ENCODE measurements at regions not wholly inside any gene's neighbourhood (a gene's known extent, or its start where the extent isn't known, plus 50 kb on each side); places are given as distances from the start of the nearest gene placed in this dataset.
A peak's percentile ranks its signal among the peaks of the same experiment; 100 is the strongest.

DNA sequence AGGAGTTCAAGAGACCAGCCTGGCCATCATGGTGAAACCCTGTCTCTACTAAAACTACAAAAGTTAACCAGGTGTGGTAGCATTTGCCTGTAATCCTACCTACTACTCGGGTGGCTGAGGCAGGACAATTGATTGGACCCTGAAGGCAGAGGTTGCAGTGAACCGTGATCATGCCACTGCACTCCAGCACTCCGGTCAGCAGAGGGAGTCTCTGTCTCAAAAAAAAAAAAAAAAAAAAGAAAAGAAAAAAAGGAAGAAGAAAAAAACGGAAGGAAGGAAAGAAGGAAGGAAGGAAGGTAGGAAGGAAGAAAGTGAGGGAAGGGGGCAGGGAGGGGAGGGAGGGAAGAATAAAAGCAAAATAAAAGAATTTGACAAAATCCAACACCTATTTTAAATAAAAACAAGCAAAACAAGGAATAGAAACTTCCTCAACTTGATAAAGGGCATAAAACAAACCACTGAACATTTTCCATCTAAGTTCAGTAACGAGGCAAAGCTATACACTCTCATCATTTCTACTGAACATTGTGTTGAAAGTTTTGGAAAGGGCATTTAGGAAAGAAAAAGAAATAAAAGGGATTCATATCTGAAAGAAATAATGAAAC lies 411.6 kb upstream of the SLITRK5 start:
- TF ChIP-seq, protein P1, sequence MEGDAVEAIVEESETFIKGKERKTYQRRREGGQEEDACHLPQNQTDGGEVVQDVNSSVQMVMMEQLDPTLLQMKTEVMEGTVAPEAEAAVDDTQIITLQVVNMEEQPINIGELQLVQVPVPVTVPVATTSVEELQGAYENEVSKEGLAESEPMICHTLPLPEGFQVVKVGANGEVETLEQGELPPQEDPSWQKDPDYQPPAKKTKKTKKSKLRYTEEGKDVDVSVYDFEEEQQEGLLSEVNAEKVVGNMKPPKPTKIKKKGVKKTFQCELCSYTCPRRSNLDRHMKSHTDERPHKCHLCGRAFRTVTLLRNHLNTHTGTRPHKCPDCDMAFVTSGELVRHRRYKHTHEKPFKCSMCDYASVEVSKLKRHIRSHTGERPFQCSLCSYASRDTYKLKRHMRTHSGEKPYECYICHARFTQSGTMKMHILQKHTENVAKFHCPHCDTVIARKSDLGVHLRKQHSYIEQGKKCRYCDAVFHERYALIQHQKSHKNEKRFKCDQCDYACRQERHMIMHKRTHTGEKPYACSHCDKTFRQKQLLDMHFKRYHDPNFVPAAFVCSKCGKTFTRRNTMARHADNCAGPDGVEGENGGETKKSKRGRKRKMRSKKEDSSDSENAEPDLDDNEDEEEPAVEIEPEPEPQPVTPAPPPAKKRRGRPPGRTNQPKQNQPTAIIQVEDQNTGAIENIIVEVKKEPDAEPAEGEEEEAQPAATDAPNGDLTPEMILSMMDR (optimal IDR thresholded peaks at IDR 0.05 in 1 of 3, IDR thresholded peaks at IDR 0.05 in 1 of 3, conservative IDR thresholded peaks at IDR 0.05 in 1 of 3; ENCODE audit: extremely low read depth in 1 of 3, insufficient read depth in 2 of 3, low read length in 3 of 3): peak in 2 of 3 experiments; percentile 45 to 51
- no peak for TF ChIP-seq EZH2 (IDR thresholded peaks at IDR 0.05; ENCODE audit: low read length)
- H4K20me1 ChIP-seq (ENCODE audit: control insufficient read depth, extremely low read depth, insufficient read depth, low read length): no peaks in the 10 kb centered on the region
- dilution Hi-C loops (cut with MboI; ENCODE audit: extremely low pct_ligation_motif_present, low sequenced_read_pairs): no loop called here
- no peaks in the 10 kb centered on the region for H3K9me1 ChIP-seq (ENCODE audit: control insufficient read depth, extremely low read depth, insufficient read depth, low read length)
- no peak for FAIRE-seq
- H3K9me3 ChIP-seq (ENCODE audit: control insufficient read depth, low read depth, low read length): no peaks in the 10 kb centered on the region
- H3K9ac ChIP-seq (ENCODE audit: control insufficient read depth, extremely low read depth, insufficient read depth, low read length): no peak overlapping the region
- no peak overlapping the region for H3K4me3 ChIP-seq (ENCODE audit: control insufficient read depth in 2 of 3, extremely low read depth in 1 of 3, insufficient read depth in 2 of 3, low read depth in 1 of 3, low read length in 3 of 3)
- no peak overlapping the region for H3K27ac ChIP-seq (ENCODE audit: control insufficient read depth, insufficient read depth, low read length)
- no peak overlapping the region for H2AFZ ChIP-seq (ENCODE audit: control insufficient read depth, low read length)
- H3K4me1 ChIP-seq (ENCODE audit: control insufficient read depth, extremely low read depth, insufficient read depth, low read length): no peaks in the 10 kb centered on the region
- no peaks in the 10 kb centered on the region for H3K79me2 ChIP-seq (ENCODE audit: control insufficient read depth, insufficient read depth, low read length)
- no peaks in the 10 kb centered on the region for H3K27me3 ChIP-seq (ENCODE audit: control insufficient read depth, extremely low read depth, insufficient read depth, low read length)
- no peaks in the 10 kb centered on the region for H3K36me3 ChIP-seq (ENCODE audit: control insufficient read depth in 2 of 2, extremely low read depth in 1 of 2, insufficient read depth in 2 of 2, low read length in 2 of 2)
- DNase-seq (ENCODE audit: low read depth, low spot score): no peak
- no peak overlapping the region for H3K4me2 ChIP-seq (ENCODE audit: control insufficient read depth, extremely low read depth, insufficient read depth, low read depth, low read length)

DNA sequence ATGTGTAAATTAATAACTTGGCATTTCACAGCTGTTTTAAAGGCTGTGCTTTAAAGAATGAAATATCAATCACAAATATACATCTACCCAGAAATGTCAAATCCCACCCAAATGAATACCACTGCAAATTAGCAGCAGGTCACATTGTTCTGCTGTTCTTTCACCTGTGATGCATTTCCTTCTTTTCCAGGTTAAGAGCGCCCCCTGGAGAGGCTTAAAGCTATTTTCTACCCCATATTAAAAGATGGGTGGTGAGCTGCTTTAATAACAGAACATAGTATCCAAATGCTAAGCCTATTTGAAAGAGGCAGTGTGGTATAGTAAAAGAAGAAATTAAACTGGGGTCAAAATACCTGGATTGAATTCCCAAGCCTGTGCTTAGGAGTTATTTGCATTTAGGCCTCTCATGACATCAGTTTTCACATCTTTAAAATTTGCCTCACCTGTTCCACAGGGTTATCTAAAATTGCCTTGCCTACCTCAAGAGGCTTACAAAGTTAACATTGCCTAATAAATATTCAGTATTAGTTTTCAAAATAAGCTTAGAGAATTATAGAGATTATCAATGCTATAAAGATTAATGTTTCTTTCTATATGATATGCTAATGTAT lies 396.9 kb upstream of the SLITRK5 start:
- no peak overlapping the region for H3K9ac ChIP-seq (ENCODE audit: control insufficient read depth, extremely low read depth, insufficient read depth, low read length)
- TF ChIP-seq, protein P1 (optimal IDR thresholded peaks at IDR 0.05 in 1 of 3, IDR thresholded peaks at IDR 0.05 in 1 of 3, conservative IDR thresholded peaks at IDR 0.05 in 1 of 3; ENCODE audit: extremely low read depth in 1 of 3, insufficient read depth in 2 of 3, low read length in 3 of 3): peak; percentile 40 to 66 (median 50)
- TF ChIP-seq EZH2 (IDR thresholded peaks at IDR 0.05; ENCODE audit: low read length): no peak
- no peak overlapping the region for H3K27ac ChIP-seq (ENCODE audit: control insufficient read depth, insufficient read depth, low read length)
- H3K4me2 ChIP-seq (ENCODE audit: control insufficient read depth, extremely low read depth, insufficient read depth, low read depth, low read length): no peak overlapping the region
- H3K79me2 ChIP-seq (ENCODE audit: control insufficient read depth, insufficient read depth, low read length): no peaks in the 10 kb centered on the region
- no peaks in the 10 kb centered on the region for H3K9me1 ChIP-seq (ENCODE audit: control insufficient read depth, extremely low read depth, insufficient read depth, low read length)
- H4K20me1 ChIP-seq (ENCODE audit: control insufficient read depth, extremely low read depth, insufficient read depth, low read length): no peaks in the 10 kb centered on the region
- H3K4me1 ChIP-seq (ENCODE audit: control insufficient read depth, extremely low read depth, insufficient read depth, low read length): no peaks in the 10 kb centered on the region
- DNase-seq (ENCODE audit: low read depth, low spot score): no peak
- dilution Hi-C loops (cut with MboI; ENCODE audit: extremely low pct_ligation_motif_present, low sequenced_read_pairs): no loop called here
- H3K4me3 ChIP-seq (ENCODE audit: control insufficient read depth in 2 of 3, extremely low read depth in 1 of 3, insufficient read depth in 2 of 3, low read depth in 1 of 3, low read length in 3 of 3): no peak overlapping the region
- no peaks in the 10 kb centered on the region for H3K36me3 ChIP-seq (ENCODE audit: control insufficient read depth in 2 of 2, extremely low read depth in 1 of 2, insufficient read depth in 2 of 2, low read length in 2 of 2)
- H2AFZ ChIP-seq (ENCODE audit: control insufficient read depth, low read length): no peak overlapping the region
- H3K27me3 ChIP-seq (ENCODE audit: control insufficient read depth, extremely low read depth, insufficient read depth, low read length): no peaks in the 10 kb centered on the region
- H3K9me3 ChIP-seq (ENCODE audit: control insufficient read depth, low read depth, low read length): no peaks in the 10 kb centered on the region
- FAIRE-seq: no peak
